Tibial nerve (tissue), 4 donors: ENCODE measurements at regions not wholly inside any gene's neighbourhood (a gene's known extent, or its start where the extent isn't known, plus 50 kb on each side); places are given as distances from the start of the nearest gene placed in this dataset.

Source experiments
- EP300 ChIP-seq, 2 donors: sonication (generic); formaldehyde crosslinking; IDR thresholded peaks; one replicate each; pipeline ENCODE4 v1.6.1; 2017; ENCODE audit warnings: antibody characterized with exemption in 2 of 2, mild to moderate bottlenecking in 1 of 2
- POLR2A ChIP-seq, 2 donors: fragments of 450-650 bp; IDR thresholded peaks; one replicate each; pipeline ENCODE4 v1.6.1; 2017; ENCODE audit warnings: antibody characterized with exemption in 2 of 2, mild to moderate bottlenecking in 2 of 2, moderate library complexity in 2 of 2
- TF ChIP-seq, protein P1 (sequence below), 5 experiments: fragments of 200-600 bp in 3 of 5; fragments of 450-650 bp in 2 of 5; sonication (generic) in 3 of 5; IDR thresholded peaks; one replicate each; pipeline ENCODE4 v1.5.1; 2016 to 2019; ENCODE audit warnings: antibody characterized with exemption in 5 of 5, mild to moderate bottlenecking in 3 of 5, moderate library complexity in 2 of 5

DNA sequence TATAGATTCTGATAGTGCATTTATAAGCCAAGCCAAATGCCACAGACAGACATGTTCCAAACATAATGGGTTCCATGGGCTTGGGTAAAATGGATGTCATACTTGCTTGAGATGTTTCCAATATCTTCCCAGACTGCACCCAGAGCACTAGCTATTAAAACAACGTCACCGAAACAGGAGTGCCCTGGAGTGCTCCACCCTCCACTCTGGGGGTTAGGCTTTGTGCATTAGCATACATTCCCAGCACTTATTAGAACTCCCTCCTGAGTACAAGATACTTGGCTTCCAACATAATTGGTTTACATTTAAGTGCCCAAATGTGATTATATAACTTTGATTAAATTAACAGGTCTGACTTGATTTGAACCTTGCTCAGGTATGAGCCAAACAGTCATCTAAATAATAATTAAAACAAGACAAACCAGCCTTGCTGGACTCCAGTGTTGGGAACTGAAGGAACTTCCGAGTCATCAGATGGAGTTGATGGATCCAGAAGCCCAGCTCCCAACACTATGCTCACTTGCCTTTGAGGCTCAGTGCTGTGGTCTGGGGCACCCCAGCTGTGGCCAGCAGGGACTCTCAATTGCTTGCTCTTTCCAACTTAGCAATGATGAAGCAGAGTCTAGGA lies 60.5 kb upstream of the LGALSL start:
- TF ChIP-seq, protein P1, sequence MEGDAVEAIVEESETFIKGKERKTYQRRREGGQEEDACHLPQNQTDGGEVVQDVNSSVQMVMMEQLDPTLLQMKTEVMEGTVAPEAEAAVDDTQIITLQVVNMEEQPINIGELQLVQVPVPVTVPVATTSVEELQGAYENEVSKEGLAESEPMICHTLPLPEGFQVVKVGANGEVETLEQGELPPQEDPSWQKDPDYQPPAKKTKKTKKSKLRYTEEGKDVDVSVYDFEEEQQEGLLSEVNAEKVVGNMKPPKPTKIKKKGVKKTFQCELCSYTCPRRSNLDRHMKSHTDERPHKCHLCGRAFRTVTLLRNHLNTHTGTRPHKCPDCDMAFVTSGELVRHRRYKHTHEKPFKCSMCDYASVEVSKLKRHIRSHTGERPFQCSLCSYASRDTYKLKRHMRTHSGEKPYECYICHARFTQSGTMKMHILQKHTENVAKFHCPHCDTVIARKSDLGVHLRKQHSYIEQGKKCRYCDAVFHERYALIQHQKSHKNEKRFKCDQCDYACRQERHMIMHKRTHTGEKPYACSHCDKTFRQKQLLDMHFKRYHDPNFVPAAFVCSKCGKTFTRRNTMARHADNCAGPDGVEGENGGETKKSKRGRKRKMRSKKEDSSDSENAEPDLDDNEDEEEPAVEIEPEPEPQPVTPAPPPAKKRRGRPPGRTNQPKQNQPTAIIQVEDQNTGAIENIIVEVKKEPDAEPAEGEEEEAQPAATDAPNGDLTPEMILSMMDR (IDR thresholded peaks at IDR 0.05), result no peak
- TF ChIP-seq POLR2A (IDR thresholded peaks at IDR 0.05) (no peak), EP300 (IDR thresholded peaks at IDR 0.05) (no peak)
